NT2/D1 (cell line): ENCODE measurements at regions not wholly inside any gene's neighbourhood (a gene's known extent, or its start where the extent isn't known, plus 50 kb on each side); places are given as distances from the start of the nearest gene placed in this dataset.

Experiments used
- SUZ12 ChIP-seq: IDR thresholded peaks from 2 replicates; pipeline ENCODE4 v1.6.1; 2011; ENCODE audit not compliant: insufficient read length, insufficient read depth; ENCODE audit errors: extremely low read depth
- YY1 ChIP-seq: IDR thresholded peaks from 2 replicates; pipeline ENCODE4 v1.6.1; 2011; ENCODE audit not compliant: insufficient read length, insufficient read depth
- ZNF274 ChIP-seq: IDR thresholded peaks from 2 replicates; pipeline ENCODE4 v1.6.1; 2011; ENCODE audit warnings: mild to moderate bottlenecking, low read depth, low read length

DNA sequence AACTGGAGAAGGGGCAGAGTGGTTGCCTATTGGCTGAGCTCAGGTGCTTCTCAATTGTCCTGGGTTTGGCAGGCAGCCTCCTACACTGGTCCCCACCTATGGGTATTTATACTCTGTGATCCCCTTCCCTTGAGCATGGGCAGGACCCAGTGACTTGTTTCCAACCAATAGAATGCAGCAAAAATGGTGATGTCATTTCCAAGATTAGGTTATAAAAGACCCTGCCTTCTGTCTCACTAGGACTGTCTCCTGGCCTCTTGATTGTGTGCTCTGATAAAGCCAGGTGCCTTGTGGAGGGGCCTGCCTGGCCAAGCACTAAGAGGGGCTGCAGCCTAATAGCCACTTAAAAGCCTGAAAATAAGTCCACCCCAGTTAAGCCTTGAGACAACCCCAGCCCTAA is 76.1 kb downstream of the MSX2 start:
- no peak for TF ChIP-seq ZNF274
- TF ChIP-seq YY1 = no peak
- TF ChIP-seq SUZ12 = no peak
